ENCODE measurements at regions not wholly inside any gene's neighbourhood (a gene's known extent, or its start where the extent isn't known, plus 50 kb on each side); places are given as distances from the start of the nearest gene placed in this dataset.
"Not testable (repeated sequence)": the region's sequence is repeated elsewhere in the genome, so short reads cannot be mapped to it uniquely, and the experiment has no call there.

DNA sequence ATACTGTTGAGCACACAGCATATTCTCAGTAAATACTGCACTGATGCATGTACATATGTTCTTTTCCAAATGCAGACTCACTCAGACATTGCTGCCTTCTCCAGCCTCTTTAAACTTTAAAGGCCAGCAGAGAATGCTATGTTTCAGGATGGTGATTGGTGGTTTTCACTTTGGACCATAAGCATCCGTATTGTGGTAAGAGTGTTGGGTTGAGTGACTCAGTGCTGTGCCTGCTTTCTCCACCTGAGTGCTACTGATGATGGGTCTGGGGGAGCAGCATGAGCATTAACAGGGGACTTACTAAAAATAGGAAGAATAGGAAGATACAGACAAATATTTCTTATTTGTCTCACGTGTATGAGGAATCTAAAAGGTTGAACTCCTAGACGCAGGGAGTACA lies 56.3 kb upstream of the ZNF92 start:
- DNase-seq (no peak), ATAC-seq (no peak)
- intact Hi-C loops (cut with DNase I): no loop called here

DNA sequence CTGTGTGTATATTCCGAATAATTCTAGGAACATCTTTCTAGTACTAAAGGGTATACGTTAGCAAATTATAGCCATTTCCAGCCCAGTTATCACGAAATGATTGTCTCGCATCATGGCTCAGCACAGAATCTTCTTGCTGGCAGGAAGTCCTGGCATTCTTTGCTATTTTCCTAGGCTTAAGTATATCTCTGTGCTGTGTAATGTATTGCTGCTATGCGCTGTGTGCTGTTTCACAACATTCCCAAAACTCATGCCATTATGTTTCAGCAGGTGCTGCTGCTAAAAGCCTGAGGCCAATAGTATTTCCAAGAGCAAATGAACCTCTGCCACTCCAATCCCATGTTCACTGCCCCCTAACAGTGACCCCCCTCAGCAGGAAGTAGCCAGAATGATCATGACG lies 62.9 kb upstream of the ZNF92 start:
- DNase-seq (no peak), ATAC-seq (no peak)
- intact Hi-C loops (cut with DNase I): no loop called here

DNA sequence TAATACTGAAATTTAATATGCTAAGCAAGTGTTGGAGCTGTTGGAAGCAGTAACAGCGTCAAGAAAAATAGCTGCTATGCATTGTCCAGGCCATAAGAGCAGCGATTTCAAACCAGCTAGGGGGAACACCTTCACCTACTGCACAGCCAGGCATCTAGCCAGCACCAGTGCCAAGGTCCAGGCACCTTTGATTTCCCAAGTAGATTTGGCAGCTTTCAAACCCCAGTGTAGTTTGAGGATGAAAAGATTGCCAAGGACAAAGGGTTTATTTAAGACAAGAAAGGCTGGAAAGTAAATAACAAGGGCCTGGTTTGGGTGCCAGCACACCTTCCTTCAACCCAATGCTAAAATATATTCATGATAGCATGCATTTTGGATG lies 65.4 kb upstream of the ZNF92 start:
- ATAC-seq (no peak), DNase-seq (no peak)
- intact Hi-C loops (cut with DNase I): loop anchor here (5.0 kb wide), 2 partner anchors 91 to 356 kb away; no protein-coding TSS in a partner anchor

DNA sequence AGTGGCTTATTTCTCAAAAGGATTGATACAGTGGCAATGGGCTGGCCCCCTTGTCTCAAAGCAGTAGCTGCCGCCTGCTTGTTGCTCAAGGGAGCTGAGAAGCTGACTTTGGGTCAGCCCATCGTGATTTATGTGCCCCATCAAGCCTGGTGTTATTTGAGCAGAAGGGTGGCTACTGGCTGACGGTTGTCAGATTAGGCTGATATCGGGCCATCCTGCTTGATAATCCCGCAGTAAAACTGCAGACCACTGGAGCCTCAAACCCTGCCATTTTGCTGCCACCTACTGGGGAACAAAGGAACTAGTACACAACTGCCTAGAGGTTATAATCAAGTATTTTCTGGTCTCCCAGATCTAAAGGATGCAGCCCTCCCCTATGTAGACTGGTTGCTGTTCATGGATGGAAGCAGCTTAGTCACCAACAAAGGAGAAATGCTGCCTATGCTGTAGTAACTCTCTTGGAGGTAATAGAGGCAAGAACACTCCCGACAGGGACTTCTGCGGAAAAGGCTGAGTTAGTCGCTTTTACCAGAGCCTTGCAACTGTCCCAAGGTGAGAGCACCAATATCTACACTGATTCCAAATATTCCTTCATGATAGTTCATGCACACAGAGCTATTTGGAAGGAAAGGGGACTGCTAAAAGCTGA lies 65.9 kb upstream of the ZNF92 start:
- ATAC-seq (peak; percentile 56 to 80), DNase-seq (peak; percentile 36)
- intact Hi-C loops (cut with DNase I): loop anchor here (2.0 to 5.0 kb wide), 3 partner anchors 90 to 357 kb away; no protein-coding TSS in a partner anchor

DNA sequence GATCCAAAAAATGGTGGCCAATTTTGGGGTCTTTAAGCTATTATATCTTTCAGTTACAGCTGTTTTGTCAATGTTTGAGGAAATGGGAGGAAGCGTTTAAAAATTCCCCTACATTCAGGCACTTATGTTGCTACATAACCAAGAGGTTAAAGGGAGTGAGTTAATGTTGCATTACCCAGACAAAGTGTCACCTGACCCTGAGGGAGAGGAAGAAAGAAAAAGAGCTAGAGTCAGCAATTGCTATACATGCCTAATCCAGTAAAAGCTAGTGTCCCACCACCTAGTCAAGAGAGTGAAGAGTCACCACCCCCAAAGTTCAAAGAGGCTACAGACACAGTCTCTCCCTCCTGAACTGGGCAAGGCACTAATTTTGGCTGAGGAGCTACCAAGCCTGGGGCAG lies 69.5 kb upstream of the ZNF92 start:
- no peak for ATAC-seq
- no peak for DNase-seq
- intact Hi-C loops (cut with DNase I): no loop called here

DNA sequence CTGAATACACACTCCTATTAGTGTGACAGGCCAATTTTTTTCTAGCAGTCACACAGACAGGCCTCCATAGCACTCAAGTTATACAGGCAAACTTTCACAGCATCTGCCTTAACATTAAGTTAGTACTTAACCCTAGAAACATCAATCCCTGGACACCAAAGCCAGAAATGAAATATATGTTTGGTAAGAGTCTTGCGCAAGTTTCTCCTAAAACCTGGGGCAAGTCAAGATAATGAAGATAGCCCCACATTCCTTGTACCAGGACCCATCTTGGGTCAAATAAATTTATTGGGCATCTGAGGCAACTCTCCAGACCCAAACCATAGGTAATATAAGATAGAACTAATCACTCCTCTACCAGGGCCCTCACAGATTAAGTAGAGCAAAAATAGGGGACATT lies 70.8 kb upstream of the ZNF92 start:
- ATAC-seq: no peak
- no peak for DNase-seq
- intact Hi-C loops (cut with DNase I): no loop called here

DNA sequence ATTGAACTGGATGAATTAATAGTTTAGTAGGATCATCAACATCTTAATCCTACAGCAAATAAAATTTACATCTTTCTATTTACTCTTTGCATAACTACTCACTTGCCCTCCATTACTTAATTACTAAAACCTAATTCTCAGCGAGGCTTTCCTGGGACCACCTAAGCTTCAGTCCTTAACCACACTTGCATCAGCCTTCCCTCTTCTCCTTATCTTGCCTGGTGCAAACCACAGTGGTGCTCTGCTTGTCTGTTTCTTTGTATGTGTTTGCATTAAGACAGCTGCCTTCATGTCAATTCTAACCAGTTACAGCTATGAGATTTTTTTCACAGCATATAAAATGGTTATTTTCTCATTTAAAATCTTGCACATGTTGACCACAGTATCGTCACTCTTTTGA lies 72.6 kb upstream of the ZNF92 start:
- DNase-seq: no peak
- intact Hi-C loops (cut with DNase I): no loop called here
- no peak for ATAC-seq

DNA sequence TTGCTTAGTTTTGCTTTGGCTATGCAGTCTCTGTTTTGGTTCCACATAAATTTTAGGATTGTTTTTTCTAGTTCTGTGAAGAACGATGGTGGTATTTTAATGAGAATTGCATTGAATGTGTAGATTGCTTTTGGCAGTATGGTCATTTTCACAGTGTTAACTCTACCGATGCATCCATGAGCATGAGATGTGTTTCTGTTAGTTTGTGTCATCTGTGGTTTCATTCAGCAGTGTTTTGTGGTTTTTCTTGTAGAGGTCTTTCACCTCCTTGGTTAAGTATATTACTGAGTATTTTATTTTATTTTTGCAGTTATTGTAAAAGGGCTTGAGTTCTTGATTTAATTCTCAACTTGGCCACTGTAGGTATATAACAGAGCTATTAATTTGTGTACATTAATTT lies 78.2 kb upstream of the ZNF92 start:
- DNase-seq (no peak), ATAC-seq (no peak)
- intact Hi-C loops (cut with DNase I): no loop called here

DNA sequence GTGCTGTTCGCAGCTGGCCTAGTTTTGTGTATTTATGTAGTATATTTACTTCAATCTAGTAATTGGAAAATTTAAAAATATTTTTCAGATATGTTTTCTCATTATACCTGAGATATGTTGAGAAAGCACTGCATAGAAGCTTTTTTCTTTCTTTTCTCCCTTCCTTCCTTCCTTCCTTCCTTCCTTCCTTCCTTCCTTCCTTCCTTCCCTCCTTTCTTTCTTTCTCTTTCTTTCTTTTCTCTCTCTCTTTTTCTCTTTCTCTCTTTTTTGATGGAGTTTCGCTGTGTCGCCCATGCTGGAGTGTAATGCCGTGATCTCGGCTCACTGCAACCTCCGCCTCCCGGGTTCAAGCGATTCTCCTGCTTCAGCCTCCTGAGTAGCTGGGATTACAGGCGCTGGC lies 83.3 kb upstream of the ZNF92 start:
- ATAC-seq; DNase-seq; intact Hi-C loops (cut with DNase I): not testable (repeated sequence)

DNA sequence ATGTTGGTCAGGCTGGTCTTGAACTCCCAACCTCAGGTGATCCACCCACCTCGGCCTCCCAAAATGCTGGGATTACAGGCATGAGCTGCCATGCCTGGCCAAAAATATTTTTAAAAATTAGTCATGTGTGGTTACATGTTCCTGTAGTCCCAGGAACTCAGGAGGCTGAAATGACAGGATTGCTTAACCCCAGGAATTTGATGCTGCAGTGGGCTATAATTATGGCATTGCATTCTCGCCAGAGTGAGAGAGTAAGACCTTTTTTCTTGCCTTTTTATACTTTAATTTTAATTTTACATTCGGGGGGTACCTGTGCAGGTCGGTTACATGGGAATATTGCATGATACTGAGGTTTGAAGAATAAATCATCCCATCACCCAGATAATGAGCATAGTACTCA lies 86.6 kb upstream of the ZNF92 start:
- DNase-seq (no peak), ATAC-seq (no peak)
- intact Hi-C loops (cut with DNase I): no loop called here

DNA sequence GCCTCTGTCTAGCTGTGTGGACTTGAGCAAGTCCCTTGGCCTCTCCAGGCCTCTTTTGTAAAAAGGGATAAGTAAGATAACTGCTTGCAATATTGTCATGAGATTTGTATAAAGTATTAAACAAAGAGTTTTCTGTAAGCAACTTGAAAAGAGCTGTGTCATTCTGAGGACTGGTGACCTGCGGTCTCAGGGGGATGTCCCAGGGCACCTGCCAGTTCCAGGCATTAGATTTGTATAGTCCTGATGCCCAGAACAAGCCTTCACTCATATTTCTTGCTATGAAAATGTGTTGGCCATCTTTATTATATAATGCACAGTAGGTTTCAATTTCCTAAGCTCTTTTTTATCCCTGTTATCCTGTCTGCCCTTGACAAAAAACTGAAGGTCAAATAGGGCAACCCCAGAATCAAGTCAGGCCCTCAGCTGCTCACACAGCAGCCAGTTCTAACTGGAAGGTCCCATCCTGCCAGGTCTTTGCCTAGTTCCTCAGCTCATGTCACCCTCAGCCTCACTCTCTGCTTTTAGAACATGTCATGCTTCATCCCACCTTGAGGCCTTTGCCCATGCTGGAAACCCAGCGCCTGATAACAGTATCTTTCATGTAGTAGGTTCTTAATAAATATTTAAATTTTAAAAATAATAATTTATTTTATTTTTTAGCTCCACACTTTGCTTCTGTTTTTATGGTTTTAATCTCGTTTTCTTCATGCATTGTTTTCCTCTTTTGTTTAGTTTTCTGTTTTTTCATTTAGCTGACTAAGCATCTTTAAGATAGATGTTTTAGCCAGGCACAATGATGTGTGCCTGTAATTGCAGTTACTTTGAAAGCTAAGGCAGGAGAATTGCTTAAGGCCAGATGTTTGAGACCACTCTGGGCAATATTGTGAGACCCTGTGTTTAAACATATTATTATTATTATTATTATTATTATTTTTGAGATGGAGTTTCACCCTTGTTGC lies 87.5 kb upstream of the ZNF92 start:
- intact Hi-C loops (cut with DNase I): no loop called here

DNA sequence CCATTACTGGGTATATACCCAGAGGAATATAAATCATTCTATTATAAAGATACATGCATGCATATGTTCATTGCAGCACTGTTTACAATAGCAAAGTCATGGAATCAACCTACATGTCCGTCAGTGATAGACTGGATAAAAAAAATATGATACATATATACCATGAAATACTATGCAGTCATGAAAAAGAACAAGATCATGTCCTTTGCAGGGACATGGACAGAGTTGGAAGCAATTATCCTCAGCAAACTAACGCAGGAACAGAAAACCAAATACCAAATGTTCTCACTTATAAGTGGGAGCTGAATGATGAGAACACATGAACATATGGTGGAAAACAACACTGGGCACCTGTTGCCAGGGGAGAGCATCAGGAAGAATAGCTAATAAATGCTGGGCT lies 88.4 kb upstream of the ZNF92 start:
- DNase-seq; intact Hi-C loops (cut with DNase I); ATAC-seq: not testable (repeated sequence)

More for the DNA sequence above, 87.5 kb upstream of the ZNF92 start:
- DNase-seq (no peak), ATAC-seq (no peak)

DNA sequence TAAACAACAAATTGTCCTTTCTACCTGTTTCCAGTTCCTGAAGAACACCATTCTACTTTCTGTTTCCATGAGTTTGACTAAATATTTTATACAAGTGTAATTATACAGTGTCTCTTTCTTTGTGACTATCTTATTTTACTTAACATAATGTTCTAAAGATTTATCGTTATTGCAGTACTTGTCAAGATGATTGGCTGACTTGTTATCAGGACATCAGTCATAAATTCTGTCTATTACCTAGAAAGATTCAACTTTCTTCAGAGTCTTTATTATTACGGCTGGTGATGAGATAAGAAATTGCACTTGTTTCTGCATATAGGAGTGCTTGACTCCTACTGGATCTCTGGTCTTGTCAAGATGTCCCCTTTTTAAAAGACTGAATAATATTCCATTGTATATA lies 93.9 kb upstream of the ZNF92 start:
- intact Hi-C loops (cut with DNase I): no loop called here
- no peak for ATAC-seq
- no peak for DNase-seq

DNA sequence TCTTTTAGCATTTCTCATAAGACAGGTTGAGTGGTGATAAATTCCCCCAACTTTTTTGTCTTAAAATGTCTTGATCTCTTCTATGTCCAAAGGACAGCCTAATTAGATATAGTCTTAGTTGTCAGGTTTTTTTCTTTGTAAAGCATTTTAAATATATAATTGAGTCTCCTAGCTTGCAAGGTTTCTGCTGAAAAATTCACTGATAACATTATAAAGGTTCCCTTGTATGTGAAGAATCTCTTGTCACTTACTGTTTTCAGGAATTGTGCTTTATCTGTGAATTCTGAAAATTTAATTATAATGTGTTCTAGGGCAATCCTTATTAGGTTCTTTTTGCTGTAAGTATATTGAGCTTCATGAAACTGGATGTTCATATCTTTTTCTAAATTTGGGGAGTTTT lies 96.8 kb upstream of the ZNF92 start:
- DNase-seq: no peak
- no peak for ATAC-seq
- intact Hi-C loops (cut with DNase I): no loop called here

DNA sequence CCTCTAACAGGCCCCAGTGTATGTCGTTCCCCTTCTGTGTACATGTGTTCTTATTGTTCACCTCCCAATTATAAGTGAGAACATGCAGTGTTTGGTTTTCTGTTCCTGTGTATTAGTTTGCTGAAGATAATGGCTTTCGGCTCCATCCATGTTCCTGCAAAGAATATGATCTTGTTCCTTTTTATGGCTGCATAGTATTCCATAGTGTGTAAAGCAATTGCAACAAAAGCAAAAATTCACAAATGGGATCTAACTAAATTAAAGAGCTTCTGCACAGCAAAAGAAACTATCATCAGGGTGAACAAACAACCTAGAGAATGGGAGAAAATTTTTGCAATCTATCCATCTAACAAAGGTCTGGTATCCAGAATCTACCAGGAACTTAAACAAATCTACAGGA lies 102.2 kb upstream of the ZNF92 start:
- intact Hi-C loops (cut with DNase I); DNase-seq; ATAC-seq: not testable (repeated sequence)

DNA sequence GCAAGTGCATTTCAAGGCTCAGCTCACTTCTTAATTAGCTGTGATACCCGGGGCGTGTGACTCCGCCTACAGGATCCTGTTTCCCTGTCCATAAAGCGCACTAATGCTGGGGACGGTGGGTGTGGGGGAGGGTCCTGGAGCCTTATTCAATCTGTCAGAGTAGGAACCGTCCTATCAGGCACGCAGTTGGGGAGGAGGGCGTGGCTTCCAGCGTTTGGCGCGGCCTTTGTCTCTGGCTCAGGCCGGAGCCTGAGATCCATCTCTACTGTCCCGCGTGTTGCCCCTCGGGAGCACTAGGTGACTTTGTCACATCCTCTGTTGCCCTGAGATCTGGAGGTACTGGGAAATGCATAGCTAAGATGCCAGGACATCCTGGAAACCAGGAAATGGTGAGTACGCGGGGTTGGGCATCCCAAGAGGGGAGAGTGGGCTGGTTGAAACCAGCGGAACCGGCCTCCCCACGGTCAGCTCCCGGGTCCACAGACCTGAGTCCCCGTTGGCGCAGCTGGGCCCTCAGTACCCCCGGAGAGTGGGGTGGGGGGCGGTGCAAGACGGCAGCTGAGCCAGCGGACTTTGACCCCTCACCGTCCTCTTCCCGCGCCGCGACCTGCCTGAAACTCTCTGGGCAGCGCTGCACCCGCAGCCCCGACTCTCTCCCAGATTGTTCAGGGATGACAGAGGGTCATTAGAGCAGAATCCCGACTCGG lies 104.4 kb upstream of the ZNF92 start:
- ATAC-seq (peak; percentile 70 to 94), DNase-seq (peak; percentile 52)
- intact Hi-C loops (cut with DNase I): no loop called here

DNA sequence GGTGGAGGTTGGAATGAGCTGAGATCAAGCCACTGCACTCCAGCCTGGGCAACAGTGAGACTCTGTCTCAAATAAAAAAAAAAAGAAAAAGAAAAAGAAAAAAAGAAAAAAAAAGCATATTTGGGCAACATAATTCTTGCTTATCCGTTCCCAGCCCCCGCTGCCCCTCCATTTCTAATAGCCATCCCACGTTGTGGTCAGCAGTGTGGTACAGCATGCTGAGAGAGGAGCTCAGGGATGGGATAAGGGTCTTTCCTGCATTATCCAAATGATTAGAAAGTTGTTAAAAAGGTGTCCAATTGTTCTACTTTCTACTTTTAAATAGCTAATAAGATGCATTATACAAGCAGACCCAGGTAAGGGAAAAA lies 104.9 kb upstream of the ZNF92 start:
- intact Hi-C loops (cut with DNase I): no loop called here
- DNase-seq (no peak), ATAC-seq (no peak)

DNA sequence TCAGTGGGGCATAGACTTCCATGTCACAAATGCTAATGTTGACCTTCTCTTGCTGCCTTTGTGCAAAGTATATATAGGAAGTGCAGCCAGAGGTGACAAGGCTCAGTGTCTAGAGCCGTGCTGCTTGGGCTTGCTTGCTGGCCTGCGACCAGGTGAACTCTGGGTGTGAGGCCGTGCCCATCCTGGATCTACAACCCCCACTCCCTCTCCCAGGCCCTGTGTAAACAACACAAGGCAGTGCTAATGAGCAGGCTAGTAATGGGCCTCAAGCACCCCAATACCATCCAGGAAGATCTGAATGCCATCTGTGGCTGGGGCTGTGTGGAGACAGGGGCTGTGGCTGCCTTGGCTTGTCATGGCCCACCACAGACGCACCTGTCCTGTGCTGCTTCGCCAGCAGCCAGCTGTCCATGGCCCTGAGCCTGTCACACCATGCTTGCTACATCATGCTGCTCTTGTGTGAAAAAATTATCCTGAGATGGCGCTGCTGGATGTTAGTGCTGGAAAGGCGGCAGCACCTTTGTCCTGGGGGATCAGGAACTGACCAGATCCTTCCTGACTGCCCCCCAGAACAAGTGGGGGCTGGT lies 107.6 kb upstream of the ZNF92 start:
- ATAC-seq: no peak
- intact Hi-C loops (cut with DNase I): no loop called here
- DNase-seq: no peak

DNA sequence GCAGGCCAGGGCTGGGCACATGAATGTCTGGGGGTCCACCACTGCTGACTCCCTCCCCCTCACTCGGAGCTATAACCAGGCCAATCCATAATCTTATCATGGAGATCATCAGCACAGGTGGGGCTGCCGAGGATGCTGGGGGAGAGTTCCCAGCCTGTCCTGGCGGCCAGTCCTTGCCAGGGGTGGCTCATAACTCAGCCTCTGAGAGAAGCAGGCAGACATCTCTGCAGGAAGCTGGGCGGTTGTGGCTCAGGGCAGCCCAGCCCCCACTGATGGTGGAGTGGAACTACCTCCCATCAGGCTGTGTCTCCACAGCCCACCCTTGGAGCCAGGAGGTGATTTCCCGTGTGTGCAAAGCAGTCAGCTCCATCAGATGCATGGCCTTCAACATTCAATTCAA lies 109.4 kb upstream of the ZNF92 start:
- intact Hi-C loops (cut with DNase I): no loop called here
- no peak for DNase-seq
- no peak for ATAC-seq

DNA sequence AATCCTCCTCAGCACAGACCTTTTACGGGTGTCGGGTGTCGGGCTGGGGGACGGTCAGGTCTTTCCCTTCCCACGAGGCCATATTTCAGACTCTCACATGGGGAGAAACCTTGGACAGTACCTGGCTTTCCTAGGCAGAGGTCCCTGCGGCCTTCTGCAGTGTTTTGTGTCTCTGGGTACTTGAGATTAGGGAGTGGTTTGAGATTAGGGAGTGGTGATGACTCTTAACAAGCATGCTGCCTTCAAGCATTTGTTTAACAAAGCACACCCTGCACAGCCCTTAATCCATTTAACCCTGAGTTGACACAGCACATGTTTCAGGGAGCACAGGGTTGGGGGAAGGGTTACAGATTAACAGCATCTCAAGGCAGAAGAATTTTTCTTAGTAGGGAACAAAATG lies 113.0 kb upstream of the ZNF92 start:
- ATAC-seq; DNase-seq; intact Hi-C loops (cut with DNase I): not testable (repeated sequence)

Data from left cardiac atrium (tissue), 4 donors.